Prostate gland (tissue), 2 donors: ENCODE measurements at regions not wholly inside any gene's neighbourhood (a gene's known extent, or its start where the extent isn't known, plus 50 kb on each side); places are given as distances from the start of the nearest gene placed in this dataset.

Experiments
- POLR2AphosphoS5 ChIP-seq: sonication (generic); formaldehyde crosslinking; IDR thresholded peaks from one replicate; pipeline ENCODE4 v1.6.1; 2017; ENCODE audit warnings: antibody characterized with exemption
- TF ChIP-seq, protein P1 (sequence below), 4 experiments: fragments of 200-600 bp in 2 of 4; fragments of 450-650 bp in 2 of 4; sonication (generic) in 2 of 4; IDR thresholded peaks; 1 replicate in 3 of 4; 2 replicates in 1 of 4; pipeline ENCODE4 v1.5.1; 2016 to 2019; ENCODE audit warnings: antibody characterized with exemption in 4 of 4, mild to moderate bottlenecking in 2 of 4, moderate library complexity in 2 of 4

DNA sequence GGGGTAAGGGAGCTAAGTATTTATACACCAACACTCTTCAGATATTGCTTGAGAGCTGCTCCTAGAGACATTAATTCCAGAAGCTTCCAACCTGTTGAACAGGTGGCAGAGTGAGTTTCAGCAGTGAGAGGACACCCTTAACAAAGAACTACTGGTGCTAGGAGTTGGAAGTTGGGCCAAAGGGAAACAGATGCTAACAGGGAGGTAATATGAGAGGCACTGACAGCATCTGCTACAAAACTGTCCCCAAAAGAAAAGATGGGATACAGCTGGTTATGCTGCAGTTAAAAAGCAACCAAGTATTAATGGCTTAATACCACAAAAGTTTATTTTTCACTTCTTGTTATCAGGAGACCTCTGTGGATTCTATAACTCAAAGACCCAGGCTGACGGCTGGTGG, 104.5 kb upstream of the SATB1 start:
- TF ChIP-seq, protein P1, sequence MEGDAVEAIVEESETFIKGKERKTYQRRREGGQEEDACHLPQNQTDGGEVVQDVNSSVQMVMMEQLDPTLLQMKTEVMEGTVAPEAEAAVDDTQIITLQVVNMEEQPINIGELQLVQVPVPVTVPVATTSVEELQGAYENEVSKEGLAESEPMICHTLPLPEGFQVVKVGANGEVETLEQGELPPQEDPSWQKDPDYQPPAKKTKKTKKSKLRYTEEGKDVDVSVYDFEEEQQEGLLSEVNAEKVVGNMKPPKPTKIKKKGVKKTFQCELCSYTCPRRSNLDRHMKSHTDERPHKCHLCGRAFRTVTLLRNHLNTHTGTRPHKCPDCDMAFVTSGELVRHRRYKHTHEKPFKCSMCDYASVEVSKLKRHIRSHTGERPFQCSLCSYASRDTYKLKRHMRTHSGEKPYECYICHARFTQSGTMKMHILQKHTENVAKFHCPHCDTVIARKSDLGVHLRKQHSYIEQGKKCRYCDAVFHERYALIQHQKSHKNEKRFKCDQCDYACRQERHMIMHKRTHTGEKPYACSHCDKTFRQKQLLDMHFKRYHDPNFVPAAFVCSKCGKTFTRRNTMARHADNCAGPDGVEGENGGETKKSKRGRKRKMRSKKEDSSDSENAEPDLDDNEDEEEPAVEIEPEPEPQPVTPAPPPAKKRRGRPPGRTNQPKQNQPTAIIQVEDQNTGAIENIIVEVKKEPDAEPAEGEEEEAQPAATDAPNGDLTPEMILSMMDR (IDR thresholded peaks at IDR 0.05): no peak
- no peak for TF ChIP-seq POLR2AphosphoS5
